Astrocyte of the hippocampus (primary cell): ENCODE measurements at regions not wholly inside any gene's neighbourhood (a gene's known extent, or its start where the extent isn't known, plus 50 kb on each side); places are given as distances from the start of the nearest gene placed in this dataset.
"Not testable (repeated sequence)": the region's sequence is repeated elsewhere in the genome, so short reads cannot be mapped to it uniquely, and the experiment has no call there.

Source experiments
- DNase-seq: peaks from one replicate; pipeline ENCODE4 v3.0.0; 2011; ENCODE audit warnings: low read depth, low spot score

GRCh38 chr12:88717188-88717587 lies 136.9 kb upstream of the KITLG start:
- no peak for DNase-seq

- DNase-seq = no peak
Measured at GRCh38 chr12:88716240-88716639, 136.0 kb upstream of the KITLG start.

- no peak for DNase-seq
Measured at GRCh38 chr12:88715673-88716072, 135.4 kb upstream of the KITLG start.

- DNase-seq = not testable (repeated sequence)
Measured at GRCh38 chr12:88714263-88714882, 134.1 kb upstream of the KITLG start.

- DNase-seq = no peak
Measured at GRCh38 chr12:88707800-88708199, 127.5 kb upstream of the KITLG start.

GRCh38 chr12:88706286-88706685 lies 126.0 kb upstream of the KITLG start:
- DNase-seq = no peak

- peak; percentile 16 for DNase-seq
Measured at GRCh38 chr12:88703790-88704189, 123.5 kb upstream of the KITLG start.

- DNase-seq = no peak
Measured at GRCh38 chr12:88698471-88698870, 118.2 kb upstream of the KITLG start.

GRCh38 chr12:88693837-88694445 lies 113.7 kb upstream of the KITLG start:
- DNase-seq = no peak

- no peak for DNase-seq
Measured at GRCh38 chr12:88691811-88692210, 111.5 kb upstream of the KITLG start.

GRCh38 chr12:88684610-88685009 lies 104.3 kb upstream of the KITLG start:
- no peak for DNase-seq

GRCh38 chr12:88684170-88684569 lies 103.9 kb upstream of the KITLG start:
- DNase-seq = no peak

GRCh38 chr12:88683628-88684027 lies 103.4 kb upstream of the KITLG start:
- no peak for DNase-seq

GRCh38 chr12:88681271-88681670 lies 101.0 kb upstream of the KITLG start:
- DNase-seq = no peak

GRCh38 chr12:88677464-88677863 lies 97.2 kb upstream of the KITLG start:
- no peak for DNase-seq

- not testable (repeated sequence) for DNase-seq
Measured at GRCh38 chr12:88667615-88668014, 87.3 kb upstream of the KITLG start.

- peak; percentile 11 for DNase-seq
Measured at GRCh38 chr12:88665071-88665470, 84.8 kb upstream of the KITLG start.

- no peak for DNase-seq
Measured at GRCh38 chr12:88662961-88663360, 82.7 kb upstream of the KITLG start.

GRCh38 chr12:88662093-88662492 lies 81.8 kb upstream of the KITLG start:
- no peak for DNase-seq

GRCh38 chr12:88658009-88658408 lies 77.7 kb upstream of the KITLG start:
- peak; percentile 23 for DNase-seq

GRCh38 chr12:88650715-88651114 lies 70.4 kb upstream of the KITLG start:
- peak; percentile 7 for DNase-seq

- DNase-seq = no peak
Measured at GRCh38 chr12:88648625-88649024, 68.4 kb upstream of the KITLG start.

GRCh38 chr12:88646824-88647223 lies 66.6 kb upstream of the KITLG start:
- DNase-seq = no peak

- DNase-seq = no peak
Measured at GRCh38 chr12:88645816-88646215, 65.5 kb upstream of the KITLG start.
